NCI-H2196 (cell line): ENCODE measurements at regions not wholly inside any gene's neighbourhood (a gene's known extent, or its start where the extent isn't known, plus 50 kb on each side); places are given as distances from the start of the nearest gene placed in this dataset.
"Not testable (repeated sequence)": the region's sequence is repeated elsewhere in the genome, so short reads cannot be mapped to it uniquely, and the experiment has no call there.

Experiments used
- DNase-seq: peaks from one replicate; lab custom pipeline; 2025; ENCODE audit not compliant: unreplicated experiment; lab: John Stamatoyannopoulos, UW

DNA sequence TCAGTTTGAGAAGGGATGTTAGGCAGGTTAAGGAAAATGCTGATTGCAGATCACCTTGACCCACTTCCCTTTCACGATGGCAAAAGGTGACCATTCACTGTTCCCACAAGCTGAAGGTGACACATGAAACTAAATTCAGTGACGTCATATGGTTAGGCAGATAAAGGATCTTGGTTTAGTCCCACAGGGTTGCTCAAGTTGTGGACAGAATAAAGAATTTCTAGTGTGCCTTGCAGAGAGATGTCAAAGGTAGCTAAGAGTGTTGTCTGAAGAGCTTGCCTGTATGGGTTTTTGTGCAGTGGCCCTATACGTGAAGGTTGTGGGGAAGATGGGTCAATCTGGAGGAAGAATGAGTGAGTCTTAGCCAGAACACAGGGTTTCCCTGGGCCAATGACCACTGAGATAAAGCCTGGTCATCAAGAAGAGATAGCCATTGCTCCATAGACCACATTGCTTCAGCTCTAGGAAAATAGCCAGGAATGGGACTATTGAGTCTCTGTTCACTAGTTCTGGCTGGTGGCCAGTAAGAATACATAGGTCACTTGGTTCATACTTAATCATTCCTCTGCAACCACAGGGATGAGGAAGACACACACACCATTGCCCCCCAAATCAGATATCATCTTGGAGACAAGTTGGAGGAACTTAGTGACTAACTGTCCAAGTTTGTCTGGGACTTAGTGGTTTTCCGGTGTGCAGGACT, 148.5 kb upstream of the ATXN1 start:
- no peak for DNase-seq

DNA sequence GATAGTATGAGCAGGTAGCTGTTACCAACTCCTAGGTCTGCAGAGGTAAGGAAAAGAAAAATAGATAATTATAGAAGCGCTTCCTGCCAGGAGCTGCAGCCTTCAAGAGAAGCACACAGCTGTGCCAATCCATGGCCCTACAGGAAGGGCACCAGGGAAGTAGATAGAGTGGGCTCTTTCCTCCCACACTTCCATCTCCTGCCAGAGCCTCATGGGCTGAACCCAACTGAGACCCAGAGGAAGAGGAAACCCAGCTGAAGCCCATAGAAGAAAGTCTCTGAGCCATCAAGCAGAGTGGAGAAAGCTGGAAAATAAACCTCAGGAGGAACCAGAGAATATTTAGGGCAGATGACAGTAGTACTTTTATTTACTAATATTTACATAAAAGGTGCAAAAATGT, 146.7 kb upstream of the ATXN1 start:
- DNase-seq = no peak

DNA sequence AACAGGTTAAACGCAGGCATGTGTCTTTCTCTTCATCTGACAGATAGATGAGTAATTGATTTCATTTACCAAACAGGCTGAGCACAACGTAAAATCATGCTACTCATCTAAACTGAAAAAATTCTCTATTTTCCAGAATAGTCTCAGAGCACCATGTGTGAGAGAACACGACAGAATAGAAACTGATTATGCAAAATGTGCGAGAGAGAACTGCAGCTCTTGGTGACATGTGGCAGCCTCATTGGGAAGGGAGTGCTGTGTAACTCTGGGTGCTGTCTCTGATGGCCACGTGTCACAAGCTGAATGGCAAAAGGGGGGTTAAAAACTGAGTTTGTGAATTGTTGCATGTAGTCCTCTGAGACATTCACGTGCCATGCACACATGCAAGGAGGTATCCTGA, 143.7 kb upstream of the ATXN1 start:
- no peak for DNase-seq

DNA sequence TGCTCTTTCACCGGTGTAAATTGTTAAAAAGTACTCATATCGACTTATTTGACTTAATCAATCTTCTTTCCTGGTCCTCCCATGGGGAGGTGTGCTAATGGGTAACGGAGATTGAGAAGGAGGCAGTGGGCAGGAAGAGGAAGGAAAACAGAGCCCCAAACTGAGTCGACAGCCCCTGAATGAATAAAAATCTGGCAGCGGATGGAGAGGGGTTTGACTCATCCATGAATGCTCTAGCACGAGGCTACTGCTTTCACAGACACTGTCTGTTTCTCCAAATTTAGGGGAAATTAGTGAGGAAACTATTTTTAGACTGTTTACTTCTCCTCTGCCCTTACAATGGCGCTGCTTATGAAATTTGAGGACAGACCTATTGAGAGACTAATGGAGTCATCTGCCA, 142.2 kb upstream of the ATXN1 start:
- no peak for DNase-seq

DNA sequence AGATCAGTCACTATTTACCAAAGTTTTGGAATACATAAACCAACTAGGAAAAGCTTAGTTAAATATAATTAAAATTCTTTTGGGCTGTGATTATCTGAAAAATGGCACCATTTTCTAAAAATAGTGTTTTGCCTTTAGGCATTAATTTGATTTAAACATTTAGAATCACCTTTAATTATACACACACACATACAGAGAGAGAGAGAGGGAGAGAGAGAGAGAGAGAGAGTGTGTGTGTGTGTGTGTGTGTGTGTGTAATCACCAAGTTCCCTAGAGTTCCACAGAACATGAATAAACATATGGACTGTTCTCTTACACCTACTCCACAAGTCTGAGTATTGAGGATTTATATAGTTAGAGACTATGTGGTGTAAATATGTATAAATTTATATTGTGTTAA, 141.2 kb upstream of the ATXN1 start:
- DNase-seq = no peak

DNA sequence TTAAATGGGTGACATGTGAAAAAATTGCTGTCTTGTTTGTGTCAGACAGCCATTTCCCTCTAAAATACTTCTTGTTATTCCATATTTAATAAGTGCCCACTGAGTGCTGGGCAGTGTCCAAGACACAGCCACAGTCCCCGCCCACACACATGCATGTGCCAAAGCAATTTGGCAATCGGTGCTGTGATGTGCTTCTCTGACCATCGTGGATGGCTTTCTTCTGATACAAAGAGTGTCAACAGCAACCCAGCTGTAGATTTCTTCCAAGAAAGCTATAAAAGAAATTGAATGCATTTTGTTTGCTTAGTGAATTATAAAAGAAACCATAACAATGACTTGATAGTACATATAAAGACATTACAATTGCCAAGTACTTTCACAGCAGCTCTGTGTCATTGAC, 140.5 kb upstream of the ATXN1 start:
- DNase-seq = no peak

DNA sequence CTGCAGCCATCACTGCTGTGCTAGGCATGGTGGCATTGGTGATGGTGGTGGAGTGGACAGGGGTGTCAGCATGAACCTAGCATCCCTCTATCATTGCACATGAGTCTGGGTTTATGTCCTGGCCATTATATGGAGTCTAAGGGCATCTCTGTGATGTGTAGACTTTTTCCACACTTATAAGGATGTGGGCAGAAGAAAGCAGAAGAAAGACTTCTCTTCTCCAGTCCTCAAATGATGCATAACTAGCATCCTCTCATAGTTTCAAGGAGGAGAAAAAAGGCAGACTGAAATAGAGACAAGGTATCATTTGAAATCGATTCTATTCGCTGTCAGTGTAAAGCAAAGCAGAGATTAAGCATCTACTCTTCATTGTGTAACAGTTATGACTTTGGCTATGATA, 140.0 kb upstream of the ATXN1 start:
- DNase-seq = no peak

DNA sequence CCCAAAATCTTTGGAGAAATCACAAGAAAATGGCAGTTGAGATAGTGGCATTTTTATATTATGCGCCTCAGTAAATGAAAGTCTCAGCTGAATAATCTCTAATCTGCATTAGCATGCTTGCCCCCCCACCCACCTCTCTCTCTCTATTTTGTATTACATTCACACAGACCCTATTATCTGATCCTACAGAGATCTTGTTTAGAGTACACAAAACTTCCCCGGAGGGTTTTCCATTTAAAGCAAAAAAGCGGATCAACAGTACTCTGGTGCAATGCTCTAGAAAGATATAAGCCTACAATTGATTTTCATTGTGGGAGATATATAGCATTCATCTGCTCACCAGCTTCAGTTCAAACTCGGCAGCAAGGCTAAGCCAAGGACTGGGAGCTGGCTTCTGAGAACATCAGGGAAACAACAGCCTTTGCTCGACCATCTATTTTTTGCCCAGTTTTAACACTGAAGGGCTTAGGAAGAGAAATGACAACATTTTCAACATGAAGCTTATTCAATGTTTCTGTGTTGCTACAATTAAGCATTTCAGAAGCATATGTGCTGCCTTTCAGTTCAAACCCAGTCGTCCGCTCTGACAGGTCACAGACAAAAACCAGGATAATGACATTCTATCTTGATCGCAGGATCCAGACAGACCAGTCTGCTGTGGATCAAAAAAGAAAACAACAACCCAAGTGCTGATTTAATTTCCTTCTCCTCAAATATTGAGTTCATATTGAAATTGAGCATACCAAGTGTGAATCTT, 137.6 kb upstream of the ATXN1 start:
- no peak for DNase-seq

DNA sequence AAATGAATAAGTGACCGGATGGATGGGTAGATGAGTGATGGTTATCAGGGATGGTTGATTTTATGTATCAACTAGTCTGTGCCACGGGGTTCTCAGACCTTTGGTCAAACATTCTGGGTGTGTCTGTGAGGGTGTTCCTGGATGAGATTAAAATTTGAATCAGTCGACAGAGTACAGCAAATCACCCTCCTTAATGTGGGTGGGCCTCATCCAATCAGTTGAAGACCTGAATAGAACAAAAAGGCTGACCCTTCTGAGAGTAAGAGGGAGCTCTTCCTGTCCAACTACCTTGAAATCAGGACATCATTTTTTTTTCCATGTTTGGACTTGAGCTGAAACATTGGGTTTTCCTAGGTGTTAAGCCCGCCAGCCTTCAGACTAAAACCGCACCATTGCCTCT, 136.4 kb upstream of the ATXN1 start:
- no peak for DNase-seq

DNA sequence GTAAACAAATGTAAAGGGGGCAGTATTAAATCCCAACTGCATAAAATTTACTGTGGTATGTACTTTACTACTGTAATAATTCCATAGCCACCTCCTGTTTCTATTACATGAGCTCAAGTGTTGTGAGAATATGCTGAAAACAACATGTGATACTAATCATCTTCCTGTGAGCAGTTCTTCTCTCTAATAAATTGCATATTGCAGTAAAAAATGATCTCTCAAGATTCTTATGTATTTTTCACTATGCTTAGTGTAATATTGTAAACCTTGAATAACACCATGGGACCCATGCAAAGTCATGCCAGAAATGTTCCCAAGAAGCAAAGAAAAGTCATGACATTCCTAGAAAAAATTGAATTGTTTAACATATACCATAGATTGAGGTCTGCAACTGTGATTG, 133.0 kb upstream of the ATXN1 start:
- no peak for DNase-seq

DNA sequence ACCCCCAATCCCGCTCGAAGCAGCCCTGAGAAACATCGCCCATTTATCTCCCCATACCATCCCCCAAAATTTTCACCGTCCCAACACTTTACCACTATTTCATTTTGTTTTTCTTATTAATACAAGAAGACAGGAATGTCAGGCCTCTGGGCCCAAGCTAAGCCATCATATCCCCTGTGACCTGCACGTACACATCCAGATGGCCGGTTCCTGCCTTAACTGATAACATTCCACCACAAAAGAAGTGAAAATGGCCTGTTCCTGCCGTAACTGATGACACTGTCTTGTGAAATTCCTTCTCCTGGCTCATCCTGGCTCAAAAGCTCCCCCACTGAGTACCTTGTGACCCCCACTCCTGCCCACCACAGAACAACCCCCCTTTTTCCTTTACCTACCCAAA, 129.8 kb upstream of the ATXN1 start:
- not testable (repeated sequence) for DNase-seq

DNA sequence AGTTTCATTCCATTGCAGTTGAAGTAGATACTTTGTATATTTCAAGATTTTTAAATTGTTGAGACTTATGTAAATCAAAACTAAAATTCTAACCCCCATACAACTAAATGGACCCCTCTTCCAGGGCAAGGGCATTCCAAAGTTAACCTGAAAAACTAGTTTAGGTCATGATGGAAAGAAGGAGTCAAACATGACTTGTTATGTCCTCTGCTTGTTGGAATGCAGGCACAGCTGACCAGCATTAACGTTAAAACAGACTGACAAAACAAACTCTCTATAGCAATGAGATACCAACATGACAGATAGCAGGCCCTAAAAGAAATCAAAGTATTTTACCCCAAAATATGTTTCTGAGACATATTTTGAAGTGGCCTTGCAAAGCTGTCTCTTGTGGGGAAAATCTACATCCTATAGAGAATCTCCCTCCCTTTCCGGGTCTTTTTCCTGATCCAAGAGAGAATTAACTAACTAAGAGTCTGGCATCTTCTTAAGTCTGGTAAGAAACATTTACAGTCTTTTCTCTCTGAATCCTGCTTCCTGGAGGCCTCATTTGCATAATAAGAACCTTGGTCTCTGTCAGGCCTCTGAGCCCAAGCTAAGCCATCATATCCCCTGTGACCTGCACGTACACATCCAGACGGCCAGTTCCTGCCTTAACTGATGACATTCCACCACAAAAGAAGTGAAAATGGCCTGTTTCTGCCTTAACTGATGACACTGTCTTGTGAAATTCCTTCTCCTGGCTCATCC, 124.3 kb upstream of the ATXN1 start:
- DNase-seq = no peak

DNA sequence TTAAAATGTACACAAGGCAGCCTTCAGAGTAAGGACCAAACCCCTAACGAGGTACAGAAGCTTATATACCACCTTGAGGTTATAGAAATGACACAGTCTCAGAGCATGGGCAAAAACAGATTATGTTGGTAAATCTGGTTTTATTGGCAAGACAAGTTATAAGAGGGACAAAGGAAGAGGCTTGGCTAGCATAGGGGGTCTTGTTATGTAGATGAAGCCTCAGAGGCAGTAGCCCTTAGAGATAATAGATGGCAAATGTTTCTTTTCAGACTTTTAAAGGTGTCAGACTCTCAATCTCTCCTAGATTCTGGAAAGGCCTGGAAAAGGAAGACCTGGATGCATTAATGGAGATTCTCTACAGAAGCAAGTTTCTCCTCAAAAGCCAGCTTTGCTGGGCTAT, 123.3 kb upstream of the ATXN1 start:
- DNase-seq = no peak

DNA sequence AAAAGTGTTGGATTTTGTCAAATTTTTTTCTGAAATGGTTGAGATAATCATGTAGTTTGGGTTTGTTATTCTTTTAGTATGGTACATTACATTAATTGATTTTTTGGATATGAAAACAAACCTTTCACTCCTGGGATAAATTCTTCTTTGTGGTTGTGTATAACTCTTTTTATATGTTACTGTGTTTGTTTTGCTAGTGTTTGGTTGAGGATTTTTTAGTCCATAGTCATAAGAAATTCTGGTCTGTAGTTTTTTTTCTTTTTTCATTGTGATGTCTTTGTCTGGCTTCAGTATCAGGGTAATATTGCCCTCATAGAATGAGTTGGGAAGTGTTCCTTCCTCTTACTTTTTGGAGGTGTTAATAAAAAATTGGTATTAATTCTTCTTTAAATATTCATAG, 122.2 kb upstream of the ATXN1 start:
- no peak for DNase-seq

DNA sequence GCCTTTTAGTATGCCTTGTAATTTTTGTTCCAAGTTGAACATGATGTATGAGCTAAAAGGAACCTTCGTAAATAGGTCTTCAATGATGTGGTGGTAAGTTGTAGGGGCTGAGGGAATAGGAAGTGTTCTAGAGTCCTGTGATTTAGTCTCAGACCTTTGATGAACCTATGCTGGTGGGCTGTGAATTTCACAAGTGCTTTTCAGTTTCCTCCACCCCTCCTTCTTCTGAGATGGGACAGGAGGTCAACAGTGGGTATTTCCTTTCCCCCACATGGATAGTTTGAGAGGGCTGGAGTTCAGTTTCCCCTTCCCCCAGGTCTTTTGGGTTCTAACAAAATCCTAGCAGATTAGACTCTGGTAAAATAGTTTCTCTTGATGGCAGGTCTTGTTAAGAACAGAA, 121.0 kb upstream of the ATXN1 start:
- DNase-seq = no peak

DNA sequence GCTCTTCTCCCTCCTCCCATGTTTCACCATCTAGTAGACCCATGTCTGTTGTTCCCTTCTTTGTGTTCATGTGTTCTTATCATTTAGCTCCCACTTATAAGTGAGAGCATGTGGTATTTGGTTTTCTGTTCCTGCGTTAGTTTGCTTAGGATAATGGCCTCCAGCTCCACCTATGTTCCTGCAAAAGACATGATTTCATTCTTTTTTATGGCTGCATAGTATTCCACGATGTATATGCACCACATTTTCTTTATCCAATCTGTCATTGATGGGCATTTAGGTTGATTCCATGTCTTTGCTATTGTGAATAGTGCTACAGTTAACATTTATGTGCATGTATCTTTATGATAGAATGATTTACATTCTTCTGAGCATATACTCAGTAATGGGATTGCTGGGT, 115.6 kb upstream of the ATXN1 start:
- DNase-seq = not testable (repeated sequence)

DNA sequence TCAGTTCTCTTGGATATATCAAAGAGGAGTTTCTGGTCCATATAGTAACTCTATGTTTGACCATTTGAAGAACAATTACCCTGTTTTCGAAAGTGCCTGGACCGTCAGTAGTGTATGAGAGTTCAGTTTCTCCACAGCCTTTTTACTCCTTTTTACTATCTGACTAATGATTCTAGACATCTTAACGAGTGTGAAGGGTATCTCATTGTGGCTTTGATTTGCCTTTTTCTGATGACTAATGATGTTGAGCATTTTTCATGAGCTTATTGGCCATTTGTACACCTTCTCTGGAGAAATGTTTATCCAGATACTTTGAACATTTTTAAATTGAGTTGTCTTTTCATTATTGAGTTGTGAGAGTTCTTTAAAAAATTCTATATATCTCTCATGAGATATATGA, 114.9 kb upstream of the ATXN1 start:
- DNase-seq = no peak

DNA sequence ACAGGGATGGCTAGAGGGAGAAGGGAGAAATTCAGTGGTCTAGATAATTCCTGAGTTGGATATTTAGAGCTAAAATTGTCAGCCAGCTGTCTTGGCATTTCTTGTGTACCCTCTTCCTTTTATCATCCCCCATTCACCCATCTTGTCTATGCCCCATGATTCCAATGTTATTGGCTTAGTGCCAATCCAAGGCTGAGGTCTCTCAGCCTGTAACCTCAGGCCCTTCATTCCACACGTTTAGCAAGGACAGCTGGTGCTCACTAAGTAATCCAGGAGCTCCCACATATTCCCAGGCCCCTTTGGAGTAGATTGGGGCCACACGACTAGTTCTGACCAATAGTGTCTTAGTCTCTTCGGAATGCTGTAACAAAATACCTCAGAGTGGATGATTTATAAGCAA, 112.4 kb upstream of the ATXN1 start:
- DNase-seq = no peak

DNA sequence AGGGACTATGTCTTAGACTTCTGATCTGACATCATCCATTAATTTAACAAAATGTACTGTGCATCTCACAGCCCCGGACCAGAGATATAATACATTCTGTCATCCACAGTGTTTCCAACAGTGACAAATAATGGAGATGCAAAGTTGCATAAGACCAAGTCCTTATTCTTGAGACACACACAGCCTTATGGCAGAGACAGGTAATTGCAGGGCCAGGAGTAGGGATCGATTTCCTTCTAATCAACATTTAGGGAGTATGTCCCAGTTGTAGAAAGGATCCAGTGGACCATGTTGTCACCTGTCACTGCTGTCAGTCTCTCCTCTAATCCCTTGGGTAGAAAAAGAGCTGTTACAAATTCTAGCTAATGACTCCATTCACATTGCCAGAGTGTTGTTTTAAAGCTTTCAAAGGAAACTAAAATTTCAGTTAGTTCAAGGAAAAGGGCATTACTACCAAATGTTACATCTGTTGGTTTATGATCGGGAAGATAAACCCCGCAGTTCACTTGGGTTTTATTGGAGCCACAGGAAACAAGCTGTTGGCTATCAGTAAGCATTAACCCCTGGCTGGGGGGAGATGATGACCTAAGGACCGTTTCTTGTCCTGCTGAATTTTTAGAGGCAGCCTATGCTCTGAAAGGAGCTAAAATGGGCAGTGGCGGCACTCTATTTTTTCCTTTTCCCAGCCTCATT, 111.4 kb upstream of the ATXN1 start:
- no peak for DNase-seq

DNA sequence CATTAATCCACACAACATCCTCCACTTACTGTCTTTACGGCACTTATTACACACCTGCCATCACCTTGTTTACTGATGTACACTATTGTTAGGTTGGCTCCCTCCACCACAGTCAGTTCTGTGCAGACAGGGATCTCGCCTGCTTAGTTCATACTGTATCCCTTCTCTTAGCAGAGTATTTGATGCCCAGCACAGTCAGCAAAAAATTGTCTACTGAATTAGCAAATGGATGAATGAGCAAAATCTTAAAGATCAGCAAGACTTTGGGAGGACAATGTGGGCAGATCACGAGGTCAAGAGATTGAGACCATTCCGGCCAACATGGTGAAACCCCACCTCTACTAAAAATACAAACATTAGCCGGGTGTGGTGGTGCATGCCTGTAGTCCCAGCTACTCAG, 109.8 kb upstream of the ATXN1 start:
- no peak for DNase-seq

DNA sequence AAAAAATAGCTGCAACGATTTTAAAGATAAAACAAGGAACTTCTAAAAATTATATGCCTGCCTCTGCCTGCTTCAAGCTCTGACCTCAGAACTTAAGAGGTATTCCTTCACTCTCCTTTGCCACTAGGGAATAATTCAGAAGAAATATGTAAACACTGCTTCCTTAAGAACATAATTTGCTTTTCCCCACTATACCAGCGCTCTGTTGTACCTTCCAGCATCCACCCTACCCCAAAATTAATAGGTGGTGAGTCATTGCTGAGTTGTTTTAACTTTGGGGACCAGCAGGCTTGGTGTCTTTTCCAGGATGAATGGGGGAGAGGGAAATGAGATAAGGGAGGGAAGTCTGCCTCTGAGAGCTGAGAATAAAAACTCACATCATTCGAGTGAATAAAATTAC, 107.7 kb upstream of the ATXN1 start:
- no peak for DNase-seq
